HCT116 (cell line): ENCODE measurements at regions not wholly inside any gene's neighbourhood (a gene's known extent, or its start where the extent isn't known, plus 50 kb on each side); places are given as distances from the start of the nearest gene placed in this dataset.

Experiments used
- ATAC-seq: fragments of 200-7000 bp; cut with Tn5 transposase; 2 replicates; pipeline ENCODE4 v1.9.1; 2020; ENCODE audit warnings: mild to moderate bottlenecking, moderate library complexity
- BruUV-seq: library from RNA; stranded (reverse); fragments of 400-500 nt; replicated peaks from 2 replicates; lab custom pipeline; 2021; lab: Mats Ljungman, UMichigan
- CTCF ChIA-PET: fragments of 300-600 bp; sonication (Branson Sonifier 250); formaldehyde crosslinking; loops from one replicate; lab custom pipeline; 2021; ENCODE audit warnings: antibody characterized with exemption; lab: Charles Lee
- POLR2A ChIA-PET: fragments of 300-600, 350-600 bp; sonication (Branson Sonifier 250); formaldehyde crosslinking; loops from one replicate; lab custom pipeline; 2021; ENCODE audit warnings: antibody characterized with exemption; lab: Charles Lee
- RAD21 ChIA-PET, 2 experiments: fragments of 300-600 bp; sonication (Branson Sonifier 250); formaldehyde crosslinking; loops; one replicate each; lab custom pipeline; 2023; ENCODE audit warnings: low total read pairs in 2 of 2; ENCODE audit not compliant: uncharacterized antibody in 2 of 2, unreplicated experiment in 2 of 2, low non-redundant PET in 1 of 2; lab: Charles Lee
- DNase-seq: peaks from one replicate; pipeline ENCODE4 v3.0.0-alpha.2; 2010; ENCODE audit warnings: low read depth, low spot score
- H2AFZ ChIP-seq: fragments of 200-600 bp; shearing (Covaris generic), sonication (generic); 2 replicates; pipeline ENCODE4 v1.6.1; 2017; ENCODE audit warnings: low read depth, mixed run types, mixed read lengths, antibody characterized with exemption, low read length; ENCODE audit not compliant: poor library complexity, severe bottlenecking
- H3K27ac ChIP-seq: 2 replicates; pipeline ENCODE4 v1.5.1; 2012; ENCODE audit warnings: low read depth, low read length
- H3K27me3 ChIP-seq: fragments of 200-600 bp; sonication (generic); 2 replicates; pipeline ENCODE4 v1.6.1; 2016; ENCODE audit warnings: mixed run types, low read length, mixed read lengths; ENCODE audit not compliant: insufficient read depth
- H3K36me3 ChIP-seq, 2 experiments: fragments of 200-500 bp in 1 of 2; fragments of 200-600 bp in 1 of 2; sonication (Bioruptor generic) in 1 of 2; sonication (generic) in 1 of 2; 2 replicates each; pipeline versions ENCODE4 v1.5.1 to v1.6.1; 2014 to 2016; ENCODE audit warnings: low read length in 2 of 2, inconsistent platforms in 1 of 2, mixed read lengths in 1 of 2, mixed run types in 1 of 2; ENCODE audit not compliant: insufficient read depth in 2 of 2, control insufficient read depth in 1 of 2
- H3K4me1 ChIP-seq, 2 experiments: fragments of 200-600 bp in 1 of 2; sonication (generic) in 1 of 2; 2 replicates each; pipeline versions ENCODE4 v1.5.1 to v1.6.1; 2012 to 2017; ENCODE audit warnings: low read length in 2 of 2, inconsistent platforms in 1 of 2, mild to moderate bottlenecking in 1 of 2, mixed read lengths in 1 of 2, mixed run types in 1 of 2, moderate library complexity in 1 of 2; ENCODE audit not compliant: insufficient read depth in 2 of 2, control insufficient read depth in 1 of 2
- H3K4me2 ChIP-seq: fragments of 200-600 bp; sonication (generic); 2 replicates; pipeline ENCODE4 v1.6.1; 2017; ENCODE audit warnings: mixed run types, low read length, mixed read lengths
- H3K4me3 ChIP-seq, 2 experiments: fragments of 200-600 bp in 1 of 2; sonication (generic) in 1 of 2; replicated peaks in 1 of 2; 2 replicates each; pipeline ENCODE4 v1.5.1; 2011 to 2016; ENCODE audit warnings: low read length in 2 of 2, control low read depth in 1 of 2, low read depth in 1 of 2, mild to moderate bottlenecking in 1 of 2, mixed read lengths in 1 of 2, mixed run types in 1 of 2
- H3K79me2 ChIP-seq: fragments of 200-600 bp; sonication (generic); 2 replicates; pipeline ENCODE4 v1.6.1; 2017; ENCODE audit warnings: mild to moderate bottlenecking, mixed run types, low read length, moderate library complexity, mixed read lengths; ENCODE audit not compliant: insufficient read depth
- H3K9ac ChIP-seq: fragments of 200-600 bp; sonication (generic); 2 replicates; pipeline ENCODE4 v1.6.1; 2016; ENCODE audit warnings: low read length, mixed read lengths
- H3K9me2 ChIP-seq: fragments of 200-600 bp; sonication (generic), shearing (Covaris generic); 2 replicates; pipeline ENCODE4 v1.6.1; 2017; ENCODE audit warnings: mixed run types, mild to moderate bottlenecking, moderate library complexity; ENCODE audit not compliant: insufficient read depth
- H3K9me3 ChIP-seq, 2 experiments: fragments of 200-500 bp in 1 of 2; fragments of 200-600 bp in 1 of 2; sonication (Bioruptor generic) in 1 of 2; sonication (generic) in 1 of 2; 2 replicates each; pipeline ENCODE4 v1.6.1; 2014 to 2017; ENCODE audit warnings: low read length in 2 of 2, mixed read lengths in 2 of 2, inconsistent platforms in 1 of 2, low read depth in 1 of 2, mild to moderate bottlenecking in 1 of 2, mixed run types in 1 of 2, moderate library complexity in 1 of 2; ENCODE audit not compliant: control insufficient read depth in 1 of 2, insufficient read depth in 1 of 2
- H4K20me1 ChIP-seq: fragments of 200-600 bp; sonication (generic), shearing (Covaris generic); 2 replicates; pipeline ENCODE4 v1.6.1; 2017; ENCODE audit warnings: mixed run types, mild to moderate bottlenecking, moderate library complexity; ENCODE audit not compliant: insufficient read depth
- EGR1 ChIP-seq: IDR thresholded peaks from 2 replicates; pipeline ENCODE4 v1.6.1; 2012; ENCODE audit warnings: low read depth
- EZH2phosphoT487 ChIP-seq: fragments of 200-600 bp; IDR thresholded peaks from 2 replicates; pipeline ENCODE4 v1.6.1; 2018; ENCODE audit warnings: antibody characterized with exemption, borderline replicate concordance
- JUND ChIP-seq: IDR thresholded peaks from 2 replicates; pipeline ENCODE4 v1.6.1; 2012
- POLR2A ChIP-seq: IDR thresholded peaks from 2 replicates; pipeline ENCODE4 v1.7.0; 2011; ENCODE audit warnings: borderline replicate concordance; ENCODE audit not compliant: insufficient read depth, insufficient read length; ENCODE audit errors: extremely low read depth
- SIN3A ChIP-seq: IDR thresholded peaks from 2 replicates; pipeline ENCODE4 v1.6.1; 2012; ENCODE audit warnings: low read depth
- SP1 ChIP-seq: IDR thresholded peaks from 2 replicates; pipeline ENCODE4 v1.6.1; 2012; ENCODE audit warnings: low read depth
- TCF7L2 ChIP-seq: IDR thresholded peaks from 2 replicates; pipeline ENCODE4 v1.7.0; 2011; ENCODE audit warnings: borderline replicate concordance, inconsistent platforms; ENCODE audit not compliant: insufficient read depth, insufficient read length; ENCODE audit errors: extremely low read depth
- ZNF274 ChIP-seq: fragments of 200-500 bp; sonication (Bioruptor generic); IDR thresholded peaks from 2 replicates; pipeline ENCODE4 v1.6.1; 2014; ENCODE audit warnings: mild to moderate bottlenecking, low read depth, low read length, inconsistent platforms
- intact Hi-C: fragments of 100-400 bp; cut with micrococcal nuclease; formaldehyde crosslinking; loops from 2 replicates; pipeline ENCODE4 v1.10.0; 2022
- TF ChIP-seq, protein P1 (sequence below): IDR thresholded peaks from 2 replicates; pipeline ENCODE4 v1.6.1; 2012; ENCODE audit warnings: low read depth
- TF ChIP-seq, protein P2 (sequence below): IDR thresholded peaks from 2 replicates; pipeline ENCODE4 v1.6.1; 2011; ENCODE audit warnings: mild to moderate bottlenecking, low read length, moderate library complexity; ENCODE audit not compliant: insufficient replicate concordance; ENCODE audit errors: extremely low read depth

DNA sequence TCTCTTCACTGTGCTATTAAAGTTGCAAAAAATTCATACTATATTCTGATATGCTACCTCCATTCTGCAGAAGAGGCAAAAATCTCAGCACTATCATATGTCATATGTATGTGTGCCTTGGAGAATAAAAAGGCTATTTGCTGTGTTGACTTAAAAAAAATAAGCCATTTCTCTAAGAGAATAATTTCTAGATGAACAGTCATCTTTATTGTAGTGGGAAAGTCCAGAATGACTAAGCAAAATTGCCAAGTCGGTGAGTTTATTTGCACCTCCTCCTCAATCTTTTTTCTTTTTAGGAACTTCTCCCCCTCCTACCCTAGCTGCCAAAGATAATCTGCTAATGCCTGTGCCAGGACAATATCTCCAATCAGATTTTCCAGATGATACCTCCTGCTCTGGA, 353.8 kb upstream of the FAR2 start:
- Histone ChIP-seq H3K4me1 (no peaks in the 10 kb centered on the region), H3K9me2 (no peaks in the 10 kb centered on the region), H3K27me3 (no peaks in the 10 kb centered on the region), H3K9me3 (no peaks in the 10 kb centered on the region), H3K27ac (no peak overlapping the region), H3K9ac (no peak overlapping the region), H3K36me3 (no peaks in the 10 kb centered on the region), H4K20me1 (no peaks in the 10 kb centered on the region), H3K4me2 (no peak overlapping the region), H2AFZ (no peak overlapping the region), H3K79me2 (no peaks in the 10 kb centered on the region), H3K4me3 (no peak overlapping the region)
- ChIA-PET RAD21 (no interaction called here), CTCF (no interaction called here), POLR2A (no interaction called here)
- intact Hi-C loops, result no loop called here
- no TSS peak for BruUV-seq
- no peak for ATAC-seq
- TF ChIP-seq SIN3A, result no peak
- TF ChIP-seq, protein P1, sequence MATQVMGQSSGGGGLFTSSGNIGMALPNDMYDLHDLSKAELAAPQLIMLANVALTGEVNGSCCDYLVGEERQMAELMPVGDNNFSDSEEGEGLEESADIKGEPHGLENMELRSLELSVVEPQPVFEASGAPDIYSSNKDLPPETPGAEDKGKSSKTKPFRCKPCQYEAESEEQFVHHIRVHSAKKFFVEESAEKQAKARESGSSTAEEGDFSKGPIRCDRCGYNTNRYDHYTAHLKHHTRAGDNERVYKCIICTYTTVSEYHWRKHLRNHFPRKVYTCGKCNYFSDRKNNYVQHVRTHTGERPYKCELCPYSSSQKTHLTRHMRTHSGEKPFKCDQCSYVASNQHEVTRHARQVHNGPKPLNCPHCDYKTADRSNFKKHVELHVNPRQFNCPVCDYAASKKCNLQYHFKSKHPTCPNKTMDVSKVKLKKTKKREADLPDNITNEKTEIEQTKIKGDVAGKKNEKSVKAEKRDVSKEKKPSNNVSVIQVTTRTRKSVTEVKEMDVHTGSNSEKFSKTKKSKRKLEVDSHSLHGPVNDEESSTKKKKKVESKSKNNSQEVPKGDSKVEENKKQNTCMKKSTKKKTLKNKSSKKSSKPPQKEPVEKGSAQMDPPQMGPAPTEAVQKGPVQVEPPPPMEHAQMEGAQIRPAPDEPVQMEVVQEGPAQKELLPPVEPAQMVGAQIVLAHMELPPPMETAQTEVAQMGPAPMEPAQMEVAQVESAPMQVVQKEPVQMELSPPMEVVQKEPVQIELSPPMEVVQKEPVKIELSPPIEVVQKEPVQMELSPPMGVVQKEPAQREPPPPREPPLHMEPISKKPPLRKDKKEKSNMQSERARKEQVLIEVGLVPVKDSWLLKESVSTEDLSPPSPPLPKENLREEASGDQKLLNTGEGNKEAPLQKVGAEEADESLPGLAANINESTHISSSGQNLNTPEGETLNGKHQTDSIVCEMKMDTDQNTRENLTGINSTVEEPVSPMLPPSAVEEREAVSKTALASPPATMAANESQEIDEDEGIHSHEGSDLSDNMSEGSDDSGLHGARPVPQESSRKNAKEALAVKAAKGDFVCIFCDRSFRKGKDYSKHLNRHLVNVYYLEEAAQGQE, result no peak
- TF ChIP-seq SP1, result no peak
- TF ChIP-seq, protein P2, sequence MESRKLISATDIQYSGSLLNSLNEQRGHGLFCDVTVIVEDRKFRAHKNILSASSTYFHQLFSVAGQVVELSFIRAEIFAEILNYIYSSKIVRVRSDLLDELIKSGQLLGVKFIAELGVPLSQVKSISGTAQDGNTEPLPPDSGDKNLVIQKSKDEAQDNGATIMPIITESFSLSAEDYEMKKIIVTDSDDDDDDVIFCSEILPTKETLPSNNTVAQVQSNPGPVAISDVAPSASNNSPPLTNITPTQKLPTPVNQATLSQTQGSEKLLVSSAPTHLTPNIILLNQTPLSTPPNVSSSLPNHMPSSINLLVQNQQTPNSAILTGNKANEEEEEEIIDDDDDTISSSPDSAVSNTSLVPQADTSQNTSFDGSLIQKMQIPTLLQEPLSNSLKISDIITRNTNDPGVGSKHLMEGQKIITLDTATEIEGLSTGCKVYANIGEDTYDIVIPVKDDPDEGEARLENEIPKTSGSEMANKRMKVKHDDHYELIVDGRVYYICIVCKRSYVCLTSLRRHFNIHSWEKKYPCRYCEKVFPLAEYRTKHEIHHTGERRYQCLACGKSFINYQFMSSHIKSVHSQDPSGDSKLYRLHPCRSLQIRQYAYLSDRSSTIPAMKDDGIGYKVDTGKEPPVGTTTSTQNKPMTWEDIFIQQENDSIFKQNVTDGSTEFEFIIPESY, result no peak
- no peak for TF ChIP-seq ZNF274
- no peak for TF ChIP-seq EZH2phosphoT487
- TF ChIP-seq POLR2A, result no peak
- no peak for TF ChIP-seq JUND
- no peak for TF ChIP-seq TCF7L2
- TF ChIP-seq EGR1, result no peak
- no peak for DNase-seq
